NCI-H1417 treated with DMSO at 0.1 percent for 48 hours (cell line): ENCODE measurements at regions not wholly inside any gene's neighbourhood (a gene's known extent, or its start where the extent isn't known, plus 50 kb on each side); places are given as distances from the start of the nearest gene placed in this dataset.

Source experiments
- DNase-seq: peaks from one replicate; lab custom pipeline; 2025; lab: John Stamatoyannopoulos, UW

DNA sequence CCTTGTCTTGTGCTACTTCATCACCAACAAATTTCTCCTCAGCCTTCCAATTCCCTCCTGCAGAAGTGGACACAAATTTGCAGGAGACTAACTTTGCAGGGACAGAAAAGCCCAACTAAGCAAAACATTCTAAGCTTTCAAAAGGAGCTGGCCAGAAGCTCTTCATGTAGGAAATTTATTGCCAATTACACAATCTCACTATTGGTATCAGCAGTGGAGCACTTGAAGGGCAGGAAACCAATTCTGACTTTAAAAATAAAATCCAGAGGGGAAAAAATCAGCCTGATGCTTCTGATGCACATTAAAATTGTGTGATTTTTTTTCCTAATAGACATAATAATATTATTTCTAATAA is 193.3 kb downstream of the LY86 start:
- no peak for DNase-seq

DNA sequence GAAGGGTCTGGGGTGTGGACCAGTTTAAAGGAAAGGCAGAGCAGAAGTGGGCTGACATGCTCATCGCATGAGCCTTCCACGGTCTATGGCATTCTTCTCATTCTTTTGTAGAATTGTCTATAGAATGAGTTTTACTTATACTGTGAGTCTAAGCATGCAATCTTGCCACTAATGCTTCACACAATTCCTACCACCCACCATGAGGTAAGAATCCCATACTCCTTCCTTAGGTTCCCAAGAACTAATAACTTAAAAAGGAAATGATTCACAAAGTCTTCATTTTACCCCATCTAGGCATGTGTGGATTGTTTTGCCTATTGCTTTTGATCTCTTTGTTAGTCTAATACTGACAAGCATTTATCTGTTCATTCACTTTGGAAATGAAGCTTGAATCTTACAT is 195.2 kb downstream of the LY86 start:
- DNase-seq, result no peak

DNA sequence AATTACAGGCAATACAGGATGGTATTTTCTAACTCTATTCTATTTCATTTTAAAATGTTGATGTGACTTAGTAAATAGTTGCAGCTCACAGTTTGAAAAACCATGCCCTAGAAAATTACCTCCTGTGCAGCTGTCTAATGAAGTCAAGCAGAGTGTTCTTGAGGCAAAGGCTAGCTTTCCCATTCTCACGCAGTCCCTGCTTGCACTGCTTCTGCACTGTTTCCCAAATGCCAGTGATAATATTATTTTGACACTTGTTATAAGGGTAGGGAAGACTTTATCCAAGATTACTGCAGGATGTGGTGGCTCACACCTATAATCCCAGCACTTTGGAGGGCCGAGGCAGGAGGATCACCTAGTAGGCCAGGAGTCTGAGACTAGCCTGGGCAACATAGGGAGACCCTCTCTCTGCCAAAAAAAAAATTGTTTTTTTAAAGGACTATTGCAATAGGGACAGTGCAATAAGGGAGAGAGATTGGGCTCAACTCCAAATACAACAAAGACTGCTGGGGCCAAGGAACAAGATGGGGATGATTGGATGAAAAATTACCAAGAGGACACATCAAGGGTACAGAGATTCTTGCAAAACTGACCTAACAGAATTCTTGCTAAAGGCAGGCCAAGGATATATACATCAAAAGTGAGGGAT is 196.1 kb downstream of the LY86 start:
- no peak for DNase-seq

DNA sequence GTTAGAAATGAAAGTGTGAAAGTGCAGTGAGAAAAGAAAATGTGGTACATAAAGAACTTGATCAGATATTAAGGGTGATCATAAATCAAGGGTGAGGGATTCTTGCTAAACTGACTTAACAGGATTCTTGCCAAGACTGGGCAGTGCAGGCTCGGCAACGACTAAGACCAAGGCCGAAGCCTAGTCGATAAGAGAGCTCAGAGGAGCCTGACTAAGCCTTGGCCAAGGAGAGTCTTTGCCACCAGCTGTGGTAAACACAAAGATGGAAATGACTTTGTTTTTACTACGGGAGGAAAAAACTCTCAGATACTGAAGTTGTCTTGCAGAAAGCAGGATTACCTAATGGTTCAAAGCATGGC is 196.6 kb downstream of the LY86 start:
- no peak for DNase-seq

DNA sequence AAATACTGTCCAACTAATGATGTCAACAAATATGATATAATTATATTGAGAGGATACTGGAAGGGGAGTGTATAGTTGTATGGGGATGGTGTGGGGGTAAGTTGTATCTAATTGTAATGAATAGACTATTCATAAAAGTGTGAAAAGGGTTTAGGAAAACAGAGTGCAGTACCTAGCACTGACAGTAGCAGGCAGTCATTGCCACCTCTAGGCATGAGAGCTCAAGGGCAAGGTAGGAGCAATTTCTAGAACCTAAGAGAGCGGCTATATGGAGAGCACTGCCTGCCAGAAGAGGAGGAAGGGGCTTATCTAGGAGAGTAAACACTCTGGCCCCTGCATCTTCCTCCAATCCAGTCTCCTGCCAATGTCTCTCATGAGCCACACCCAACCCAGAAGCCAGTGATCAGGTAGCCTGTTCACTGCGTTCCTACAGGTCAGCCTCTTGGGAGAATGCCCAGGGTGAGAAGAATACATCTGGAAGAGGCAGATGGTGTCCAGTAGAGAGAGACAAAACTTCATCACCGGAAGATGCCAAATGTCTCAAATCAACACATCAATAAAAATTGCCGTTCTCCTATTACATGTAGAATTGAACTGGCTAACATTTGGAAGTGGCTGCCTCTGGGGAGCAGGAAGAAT is 200.0 kb downstream of the LY86 start:
- DNase-seq, result no peak

DNA sequence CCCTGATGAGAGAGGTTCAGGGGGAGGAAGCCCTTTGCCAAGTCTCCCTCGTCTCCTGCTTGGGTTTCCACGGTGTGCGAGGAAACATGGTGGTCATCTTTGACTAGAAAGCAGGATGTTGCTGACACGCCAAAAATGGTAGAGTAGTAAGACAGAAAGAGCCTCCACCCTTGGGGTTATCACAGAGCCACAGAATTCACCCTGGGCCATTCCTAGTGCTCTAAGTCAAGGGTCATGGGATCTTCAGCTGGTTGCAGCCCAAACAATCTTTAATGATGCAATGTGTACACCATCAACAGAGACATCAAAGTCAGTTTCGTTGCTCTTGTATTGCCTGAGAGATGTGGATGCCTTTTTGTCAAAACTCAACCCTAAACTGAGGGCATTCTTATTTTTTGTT is 201.9 kb downstream of the LY86 start:
- DNase-seq, result no peak

DNA sequence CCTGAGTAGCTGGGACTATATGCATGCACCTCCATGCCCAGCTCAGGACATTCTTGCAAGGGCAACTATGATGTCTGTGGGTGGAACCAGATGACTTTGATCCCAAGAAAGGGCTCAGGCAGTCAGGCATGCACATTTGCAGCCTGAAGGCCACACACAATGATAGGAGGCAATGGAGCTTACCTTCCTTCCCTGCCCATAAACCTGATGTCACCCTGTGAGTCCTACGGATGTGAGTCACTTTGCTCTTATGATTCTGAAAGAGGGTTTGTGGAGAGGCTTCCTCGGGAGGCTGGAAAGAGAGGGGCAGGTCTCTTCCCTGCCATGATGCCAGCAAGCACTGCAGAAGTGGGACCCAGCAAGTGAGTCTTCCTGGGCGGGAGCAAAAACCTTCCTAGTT is 202.4 kb downstream of the LY86 start:
- DNase-seq, result no peak

DNA sequence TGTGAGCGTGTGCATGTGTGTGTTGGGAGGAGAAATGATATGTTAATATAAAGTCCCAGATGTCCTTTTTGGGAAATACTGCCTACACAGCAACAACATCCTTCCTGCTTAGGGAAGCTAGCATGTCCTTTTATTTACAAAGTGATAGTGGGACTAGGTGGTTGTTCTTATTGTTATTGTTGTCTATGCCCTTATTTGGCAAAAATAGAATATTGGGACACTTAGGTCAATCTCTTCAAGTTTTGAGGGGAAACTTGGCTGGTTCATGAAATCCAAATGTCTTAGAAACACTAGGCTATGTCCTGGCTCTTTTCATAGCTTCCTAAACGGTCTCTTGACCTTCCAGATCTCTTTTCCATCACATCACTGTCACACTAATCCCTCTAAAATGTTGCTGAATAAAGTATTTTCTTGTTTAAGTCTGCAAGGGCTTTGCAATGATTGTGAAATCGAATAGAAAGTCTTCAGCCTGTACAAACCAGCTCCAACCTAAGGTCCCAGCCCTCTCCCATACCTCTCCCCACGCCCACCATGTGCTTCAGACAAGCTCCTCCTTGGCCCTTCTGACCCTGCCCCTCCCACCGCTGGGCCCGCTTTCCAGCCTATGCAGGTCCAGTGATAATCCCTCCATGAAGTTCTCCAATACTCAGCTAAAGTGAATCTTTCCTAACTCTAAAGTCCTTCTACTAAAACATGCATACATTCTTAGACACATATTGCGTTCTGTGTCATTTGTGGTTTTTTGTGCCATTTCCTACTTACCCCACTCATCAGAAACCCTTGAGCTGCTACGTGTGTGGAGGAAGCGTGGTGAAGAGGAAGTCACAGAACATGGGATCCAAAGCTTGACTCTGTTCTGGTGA is 205.1 kb downstream of the LY86 start:
- DNase-seq, result no peak

DNA sequence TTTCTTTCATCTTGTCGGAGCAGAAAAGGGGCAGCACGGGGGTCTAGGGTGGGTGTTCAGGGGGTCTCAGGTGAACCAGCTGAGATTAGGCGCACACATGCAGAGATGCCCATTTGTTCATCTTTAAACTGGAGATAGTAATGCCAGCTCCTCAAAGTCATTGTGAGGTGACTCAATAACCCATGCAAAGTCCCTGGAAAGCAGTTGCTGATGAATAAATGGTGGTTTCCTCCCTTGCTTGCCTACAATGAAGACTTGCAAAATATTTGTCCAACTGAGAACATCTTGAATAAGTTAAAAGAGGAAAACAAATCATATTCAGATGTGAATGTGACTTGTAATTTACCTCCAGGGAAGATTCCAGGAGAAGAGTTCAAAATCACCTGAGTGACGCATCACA is 206.9 kb downstream of the LY86 start:
- DNase-seq, result no peak

DNA sequence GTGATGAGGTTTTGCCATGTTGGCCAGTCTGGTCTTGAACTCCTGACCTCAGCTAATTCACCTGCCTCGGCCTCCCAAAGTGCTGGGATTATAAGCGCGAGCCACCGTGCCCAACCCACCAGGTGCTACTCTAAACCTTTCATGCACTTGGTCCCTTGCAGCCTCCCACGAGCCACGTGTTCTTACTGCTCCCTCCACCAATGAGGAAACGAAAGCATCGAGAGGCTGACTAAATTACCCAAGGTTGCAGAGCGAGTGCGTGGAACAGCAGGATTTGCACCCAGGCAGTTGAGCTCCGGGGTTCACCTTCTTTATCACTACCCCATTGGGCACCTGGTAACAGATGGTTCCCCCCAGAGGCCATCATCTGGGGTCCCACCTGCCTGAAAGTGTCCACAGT is 208.3 kb downstream of the LY86 start:
- DNase-seq, result no peak

DNA sequence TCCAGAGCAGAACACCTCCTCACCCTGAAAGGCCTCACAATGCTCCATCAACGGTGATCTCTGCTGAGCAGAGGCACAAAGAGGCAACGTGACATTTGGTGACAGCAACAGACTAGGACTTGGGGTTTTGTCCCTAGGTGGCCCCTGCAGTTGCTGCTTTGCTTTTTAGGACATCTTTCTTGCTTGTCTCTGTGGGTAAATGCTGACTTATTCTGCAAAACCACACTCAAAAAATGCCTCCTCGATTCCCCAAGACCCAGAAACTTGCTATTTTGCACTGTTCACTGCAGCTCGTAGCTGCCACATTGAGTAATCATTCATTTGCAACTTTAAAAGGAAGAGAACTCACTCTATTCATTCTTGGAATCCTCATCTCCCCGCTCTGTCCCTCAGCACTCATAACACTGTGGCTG is 209.9 kb downstream of the LY86 start:
- DNase-seq, result no peak

DNA sequence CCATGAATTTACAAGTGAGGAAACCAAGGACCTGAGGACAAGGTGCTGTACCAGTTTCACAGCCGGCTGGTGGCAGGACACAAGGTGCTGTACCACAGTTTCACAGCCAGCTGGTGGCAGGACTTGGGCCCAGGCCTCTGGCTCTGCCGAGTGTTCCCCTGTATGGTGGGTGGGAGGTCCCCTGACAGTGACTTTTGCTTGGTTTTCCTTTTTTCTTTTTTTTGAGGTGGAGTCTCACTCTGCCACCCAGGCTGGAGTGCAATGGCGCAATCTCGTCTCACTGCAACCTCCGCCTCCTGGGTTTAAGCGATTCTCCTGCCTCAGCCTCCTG is 212.4 kb downstream of the LY86 start:
- DNase-seq, result no peak

DNA sequence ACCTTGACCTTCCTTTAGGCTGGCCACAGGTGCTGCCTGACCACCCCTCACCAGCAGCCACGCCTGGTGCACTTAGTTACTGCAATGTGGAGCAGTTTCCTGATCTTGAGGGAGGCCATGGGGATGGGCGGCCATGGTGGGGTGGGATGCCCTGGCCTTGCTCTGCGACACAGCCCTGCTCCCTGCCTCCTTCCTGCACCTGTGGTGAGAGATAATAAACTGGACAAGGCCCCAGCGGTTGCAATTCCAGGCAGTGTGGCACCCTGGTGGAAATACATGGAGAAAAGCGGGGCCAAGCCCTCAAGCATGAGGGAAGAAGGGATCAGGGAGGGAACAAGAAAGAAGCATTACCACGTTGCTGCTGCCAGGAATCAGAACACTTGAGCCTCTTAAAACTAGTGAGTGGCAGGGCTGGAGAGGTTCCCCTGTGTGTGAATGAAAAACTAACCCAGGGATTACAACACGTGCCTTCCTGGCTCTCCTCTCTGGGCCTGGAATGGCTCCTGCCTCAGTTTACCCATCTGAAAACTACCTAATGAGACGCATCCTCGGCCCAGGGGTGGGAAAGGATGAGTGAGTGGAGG is 213.2 kb downstream of the LY86 start:
- no peak for DNase-seq

DNA sequence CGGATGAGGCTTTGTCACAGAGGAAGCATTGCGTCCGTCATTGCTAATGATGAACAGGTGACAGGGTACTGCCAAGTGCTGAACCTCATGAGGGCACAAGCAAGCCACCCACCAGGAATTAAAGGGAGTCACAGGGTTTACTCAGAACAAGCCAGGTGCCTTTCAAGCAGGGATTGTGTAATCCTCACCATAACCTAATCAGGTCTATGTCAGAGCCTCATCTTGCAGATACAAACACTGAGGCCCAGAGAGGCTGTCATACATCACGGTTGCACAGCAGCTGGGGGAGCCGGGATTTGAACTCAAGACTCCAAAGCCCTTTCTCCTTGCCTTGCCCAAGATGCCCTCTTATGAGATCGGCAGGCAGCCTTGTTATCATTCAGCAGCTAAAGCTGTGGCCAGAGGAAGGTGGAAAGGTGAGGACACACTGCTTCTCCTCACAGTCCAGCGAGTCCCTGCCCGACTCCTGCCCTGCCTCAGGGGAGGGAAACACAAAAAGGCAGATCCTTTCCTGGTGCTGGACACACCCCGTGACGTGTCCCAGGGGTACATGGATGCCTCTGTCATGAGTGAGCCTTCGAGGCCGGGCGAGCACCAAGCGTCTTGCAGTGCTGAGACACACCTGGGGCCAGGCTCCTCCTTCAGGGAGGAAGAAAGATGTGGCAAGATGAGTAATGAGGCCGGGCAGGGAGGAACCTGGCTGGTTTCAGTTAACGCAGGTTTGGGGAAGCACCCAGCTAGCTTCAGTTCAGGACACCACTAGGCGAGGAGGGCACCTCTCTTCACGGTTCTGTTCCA is 214.9 kb downstream of the LY86 start:
- DNase-seq, result no peak

DNA sequence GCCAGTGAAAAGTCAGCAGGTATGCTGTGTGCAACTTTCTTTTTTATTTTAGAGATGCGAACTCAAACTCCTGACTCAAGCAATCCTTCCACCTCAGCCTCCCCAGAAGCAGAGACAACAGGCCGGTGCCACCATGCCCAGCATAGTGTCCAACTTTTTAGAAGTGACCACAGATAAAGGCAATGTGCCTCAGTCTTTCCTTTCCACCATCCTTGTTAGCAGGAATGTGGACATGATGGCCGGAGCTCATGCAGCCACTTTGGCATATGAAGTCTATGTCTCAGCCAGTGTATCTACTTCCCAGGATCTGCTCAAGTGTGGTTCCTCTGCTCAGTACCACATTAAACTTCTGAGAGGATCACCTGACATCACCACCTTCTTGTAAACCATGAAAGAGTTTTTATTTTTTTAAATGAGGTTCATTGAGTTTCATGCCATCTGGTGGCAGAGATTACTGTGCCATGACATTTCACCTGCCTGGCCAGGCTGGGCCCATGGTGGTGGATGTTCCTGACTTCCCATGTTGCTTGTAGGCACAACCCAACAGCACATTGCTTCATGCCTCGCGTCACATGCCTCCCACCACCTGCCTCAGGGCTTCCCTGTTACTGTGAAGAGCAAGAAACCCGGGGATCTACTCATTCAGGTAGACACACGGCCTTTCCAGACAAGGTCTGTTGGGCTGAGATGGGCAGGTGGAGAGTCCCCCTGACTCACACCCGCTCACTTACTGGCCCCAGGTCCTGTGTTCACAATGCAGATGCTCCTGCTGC is 216.5 kb downstream of the LY86 start:
- DNase-seq, result no peak

DNA sequence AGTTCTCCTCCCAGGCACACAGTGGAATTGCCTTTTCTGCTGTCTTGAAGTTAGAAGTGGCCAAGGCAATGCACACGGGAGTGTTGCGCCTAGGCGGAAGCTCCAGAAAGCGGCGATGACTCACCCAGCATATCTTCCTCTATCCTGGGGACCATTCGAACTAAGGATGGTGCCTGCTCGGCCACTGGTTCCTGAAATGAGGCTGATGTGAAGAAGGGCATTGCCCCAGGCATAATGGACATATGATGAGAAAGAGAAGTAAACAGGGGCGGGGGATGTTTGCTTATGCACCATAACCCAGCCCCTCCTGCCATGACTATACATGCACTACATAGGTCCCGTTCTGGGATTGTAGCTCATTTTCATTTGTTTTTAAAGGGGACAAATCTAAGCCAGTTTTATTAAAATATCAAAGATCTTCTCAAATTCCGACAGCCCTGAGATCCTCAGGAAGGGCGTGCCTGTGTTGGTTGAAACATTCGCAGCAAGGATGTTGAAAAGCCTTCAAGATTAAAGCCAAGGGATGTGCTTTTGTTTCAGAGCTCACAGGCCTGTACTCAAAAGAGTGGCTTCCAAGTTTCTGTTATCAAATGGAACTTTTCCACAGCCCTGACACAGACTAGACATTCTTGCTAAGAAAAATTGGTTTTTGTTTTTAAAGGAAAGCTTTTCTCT is 218.5 kb downstream of the LY86 start:
- DNase-seq, result no peak

DNA sequence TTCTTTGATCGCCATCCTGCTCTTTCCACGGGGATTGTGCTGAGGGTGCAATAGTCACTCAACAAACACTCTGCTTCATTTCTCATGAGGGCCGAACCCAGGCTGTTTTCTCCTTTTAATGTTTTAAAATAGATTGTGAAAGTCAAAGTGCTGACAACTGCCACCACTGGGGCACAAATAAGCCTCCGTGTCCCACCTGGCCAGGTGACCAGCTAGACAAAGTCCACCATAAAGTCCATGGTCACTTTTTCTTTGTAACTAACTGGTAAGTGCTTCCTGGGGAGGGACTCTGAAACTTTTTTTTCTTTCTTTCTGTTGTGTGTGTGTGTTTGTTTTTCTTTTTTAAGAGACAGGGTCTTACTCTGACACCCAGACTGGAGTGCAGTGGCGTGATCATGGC is 219.8 kb downstream of the LY86 start:
- no peak for DNase-seq

DNA sequence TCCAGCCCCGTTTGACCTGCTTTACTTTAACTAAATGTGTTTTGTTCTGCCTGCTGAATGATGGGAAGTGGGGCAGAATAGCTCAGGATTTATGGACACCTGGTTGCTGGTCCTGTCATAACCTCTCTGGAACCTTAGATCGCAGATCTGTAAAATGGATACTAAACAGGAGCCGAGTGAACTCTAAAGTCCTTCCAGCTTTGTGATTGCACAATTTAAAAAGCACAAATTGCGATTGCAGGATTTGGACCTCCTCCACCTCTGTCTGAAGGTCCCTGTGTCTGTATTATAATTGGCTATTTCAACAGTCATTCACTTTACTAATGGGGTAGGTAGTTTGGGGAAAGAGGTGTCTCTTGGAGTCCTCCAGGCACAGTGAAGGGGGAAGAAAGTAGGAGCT is 220.4 kb downstream of the LY86 start:
- no peak for DNase-seq

DNA sequence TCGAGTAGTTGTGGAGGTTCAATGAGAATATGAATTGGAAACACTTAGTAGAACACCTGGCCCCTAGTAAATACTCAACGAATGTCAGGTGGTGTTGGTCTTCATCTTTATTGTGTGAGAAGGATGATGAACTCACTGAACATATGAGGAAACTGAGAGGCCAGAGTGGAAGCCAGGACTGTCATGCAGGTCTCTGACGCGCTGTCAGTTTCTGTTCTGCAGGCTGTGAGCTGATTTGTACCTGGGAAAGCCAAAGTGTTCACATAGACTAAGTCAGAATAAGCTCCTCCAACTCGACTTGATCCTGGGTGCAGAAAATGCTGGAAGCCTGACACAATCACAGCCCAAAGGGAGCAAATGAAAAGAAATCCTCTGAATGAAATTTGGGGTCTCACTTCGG is 222.2 kb downstream of the LY86 start:
- no peak for DNase-seq

DNA sequence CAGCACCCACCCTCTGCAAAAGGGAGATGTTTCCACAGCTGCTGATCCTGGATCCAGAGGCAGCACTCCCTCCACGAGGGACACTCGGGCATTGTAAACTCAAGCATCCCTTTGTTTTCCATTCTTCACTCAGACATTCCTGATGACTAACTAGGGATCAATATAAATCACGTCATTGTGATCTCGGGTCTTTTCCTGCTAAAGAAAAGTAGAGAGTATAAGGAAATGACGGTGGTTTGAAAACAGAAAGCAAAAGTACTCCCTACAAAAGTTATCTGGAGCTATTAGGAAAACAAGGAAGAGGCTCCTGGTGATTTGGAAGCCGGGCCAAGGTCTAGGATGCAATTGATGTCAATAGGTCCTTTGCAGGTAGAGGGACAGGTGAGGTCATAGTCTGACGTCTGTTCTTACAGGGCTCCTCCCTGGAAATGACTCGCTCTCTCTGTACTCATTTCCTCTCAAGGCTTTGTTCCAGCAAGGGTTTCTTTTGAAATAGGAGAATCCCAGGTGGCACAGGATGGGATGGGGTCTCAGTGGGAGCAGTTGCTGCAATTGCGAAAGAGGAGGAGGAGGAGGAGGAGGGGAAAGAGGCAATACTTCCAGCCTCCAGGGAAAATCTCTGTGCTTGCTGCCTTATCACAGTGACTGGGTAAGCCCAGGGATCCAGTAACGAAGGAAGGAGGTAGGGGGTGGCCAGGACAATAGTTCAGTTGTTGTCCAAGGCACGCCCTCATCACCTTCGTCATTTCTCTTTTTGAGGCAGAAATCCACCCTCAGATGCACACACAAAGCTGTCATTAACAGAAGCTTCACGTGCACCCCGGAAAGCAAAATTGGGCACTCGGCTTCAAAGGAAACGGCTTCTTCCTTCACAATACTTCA is 222.8 kb downstream of the LY86 start:
- DNase-seq, result no peak
